ENCODE measurements at regions not wholly inside any gene's neighbourhood (a gene's known extent, or its start where the extent isn't known, plus 50 kb on each side); places are given as distances from the start of the nearest gene placed in this dataset.
"Not testable (repeated sequence)": the region's sequence is repeated elsewhere in the genome, so short reads cannot be mapped to it uniquely, and the experiment has no call there.

GRCh38 chr5:155116456-155117251, 103.1 kb downstream of the KIF4B start:
- DNase-seq, result no peak

DNA sequence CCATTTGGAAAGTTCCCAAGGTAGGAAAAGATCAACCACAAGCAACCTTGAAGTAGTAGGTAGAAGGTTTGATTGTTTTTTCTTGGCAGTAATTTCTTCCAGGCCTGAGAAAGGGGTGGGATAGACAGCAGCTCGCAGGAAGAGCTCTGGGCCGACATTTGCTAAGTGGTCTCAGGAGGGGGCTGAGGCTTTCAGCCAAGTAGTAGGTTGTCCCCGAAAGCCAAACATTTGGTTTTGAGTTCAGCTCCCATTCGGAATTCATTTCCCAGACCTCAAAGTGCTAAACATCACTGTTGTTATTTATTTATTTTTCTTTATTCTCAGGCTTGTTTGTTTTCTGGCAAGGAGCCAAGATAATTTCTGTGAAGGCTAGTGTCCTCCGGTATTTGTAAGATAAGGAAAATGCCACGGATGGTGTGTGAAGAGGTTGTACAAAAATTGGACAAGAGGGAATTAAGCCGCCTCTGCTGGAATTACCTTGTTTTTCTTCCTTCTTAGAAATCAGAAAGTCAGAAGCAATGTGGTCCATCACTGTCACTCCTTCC, 112.1 kb downstream of the KIF4B start:
- no peak for DNase-seq

DNA sequence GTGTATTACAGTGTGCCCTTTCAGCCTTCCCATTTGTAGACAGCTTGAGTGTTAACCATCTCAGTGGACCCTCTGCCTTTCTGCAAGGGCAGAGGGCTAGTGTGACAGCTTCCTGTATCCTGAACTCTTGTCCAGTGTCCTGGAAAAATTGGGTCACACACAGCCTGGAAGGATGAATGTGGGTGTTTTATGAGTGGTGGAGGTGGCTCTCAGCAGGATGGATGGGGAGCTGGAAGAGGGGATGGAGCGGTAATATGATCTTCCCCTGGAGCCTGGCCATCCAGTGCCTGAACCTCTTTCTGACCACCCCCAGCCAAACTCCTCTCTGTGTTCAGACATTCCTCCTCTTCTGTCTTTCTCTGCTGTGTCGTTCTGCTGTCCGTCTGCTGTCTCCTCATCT, 113.0 kb downstream of the KIF4B start:
- no peak for DNase-seq

- no peak for DNase-seq
Observed at GRCh38 chr5:155127552-155127951, 114.0 kb downstream of the KIF4B start.

- DNase-seq, result no peak
Observed at GRCh38 chr5:155128786-155129512, 115.4 kb downstream of the KIF4B start.

GRCh38 chr5:155129513-155129880, 115.9 kb downstream of the KIF4B start:
- no peak for DNase-seq

DNA sequence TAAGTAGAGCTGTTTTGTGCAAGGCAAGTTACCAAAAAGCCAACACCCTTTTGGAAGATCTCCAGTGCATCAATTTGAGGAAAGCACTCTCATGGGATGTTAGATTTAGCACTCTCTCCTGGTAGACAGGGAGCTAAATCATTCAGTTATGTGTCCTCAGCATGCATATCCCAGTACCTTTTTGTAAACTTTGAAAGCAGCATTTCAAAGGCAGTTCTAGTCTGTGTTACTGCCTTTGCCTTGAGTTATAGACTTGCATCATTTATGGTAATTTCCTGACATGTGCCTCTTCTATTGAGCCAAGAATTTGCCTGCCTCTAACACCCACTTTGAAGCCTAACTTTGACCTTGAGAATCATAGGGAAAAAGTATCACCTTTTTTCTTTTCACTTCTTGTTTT, 120.6 kb downstream of the KIF4B start:
- no peak for DNase-seq

DNA sequence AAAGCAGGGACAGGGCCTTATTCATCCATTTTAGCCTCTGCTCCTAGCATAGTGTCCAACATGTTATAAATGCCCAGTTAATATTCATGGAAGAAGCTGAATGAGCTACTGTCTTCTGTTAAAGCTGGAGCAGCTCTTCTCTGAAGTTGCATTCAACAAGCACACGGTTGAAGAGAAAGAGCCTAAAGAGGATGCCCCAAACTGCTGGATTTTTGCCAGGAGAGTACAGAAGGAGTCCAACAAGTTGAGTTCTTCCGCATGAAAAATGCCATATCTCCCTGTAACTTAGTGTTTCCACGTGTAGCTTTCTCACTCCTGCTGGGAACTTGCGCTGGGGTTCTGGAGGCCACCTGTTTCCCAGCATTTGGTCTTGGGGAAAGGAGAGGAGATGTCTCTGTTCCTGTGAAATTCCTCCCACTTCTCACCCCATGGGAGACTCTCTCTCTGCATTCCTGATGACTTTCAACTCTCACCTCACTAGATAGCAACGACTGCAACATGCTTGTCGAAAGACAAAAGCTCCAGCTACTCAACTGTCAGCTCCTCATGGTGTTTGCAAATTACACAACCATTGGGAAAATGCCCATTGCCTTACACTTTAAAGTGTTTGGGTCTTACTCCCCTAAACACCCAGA, 122.8 kb downstream of the KIF4B start:
- DNase-seq, result no peak

DNA sequence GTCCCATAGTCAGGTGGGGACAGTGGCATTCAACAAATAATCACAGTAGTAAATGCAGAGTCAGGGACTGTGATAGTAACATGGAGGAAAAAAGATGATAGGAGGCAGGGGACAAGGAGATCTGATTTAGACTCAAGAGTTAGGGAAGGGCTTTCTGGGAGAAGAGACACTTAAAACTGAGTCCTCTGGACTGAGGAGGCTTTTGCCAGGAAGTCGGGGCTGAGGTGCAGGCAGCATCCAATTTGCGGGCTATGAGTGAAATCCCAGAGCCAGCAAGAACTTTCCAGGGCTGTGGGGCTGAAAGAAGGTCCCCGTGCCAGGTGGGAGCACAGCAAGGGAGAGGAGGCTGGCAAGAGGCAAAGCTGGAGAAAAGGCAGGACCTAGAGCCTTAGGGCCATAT, 124.1 kb downstream of the KIF4B start:
- no peak for DNase-seq

DNA sequence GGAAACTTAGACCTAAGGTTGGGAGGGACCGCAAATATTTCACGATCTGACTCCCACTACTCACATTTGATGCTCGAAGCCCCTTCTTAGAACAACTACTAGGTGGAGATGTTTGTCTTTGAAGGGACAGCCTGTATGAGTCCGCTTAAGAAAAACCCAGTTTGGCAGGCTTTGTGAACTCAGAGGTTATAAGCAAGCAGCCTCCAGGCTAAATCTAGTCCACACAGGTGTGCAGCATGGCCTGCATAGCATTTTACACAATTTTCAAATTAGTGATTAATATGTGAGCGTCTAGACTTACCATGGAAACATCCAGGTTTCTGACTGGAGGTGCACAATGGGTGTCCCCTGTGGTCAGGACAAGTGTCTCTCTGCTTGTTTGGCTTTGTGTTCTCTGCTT, 127.1 kb downstream of the KIF4B start:
- DNase-seq, result no peak

DNA sequence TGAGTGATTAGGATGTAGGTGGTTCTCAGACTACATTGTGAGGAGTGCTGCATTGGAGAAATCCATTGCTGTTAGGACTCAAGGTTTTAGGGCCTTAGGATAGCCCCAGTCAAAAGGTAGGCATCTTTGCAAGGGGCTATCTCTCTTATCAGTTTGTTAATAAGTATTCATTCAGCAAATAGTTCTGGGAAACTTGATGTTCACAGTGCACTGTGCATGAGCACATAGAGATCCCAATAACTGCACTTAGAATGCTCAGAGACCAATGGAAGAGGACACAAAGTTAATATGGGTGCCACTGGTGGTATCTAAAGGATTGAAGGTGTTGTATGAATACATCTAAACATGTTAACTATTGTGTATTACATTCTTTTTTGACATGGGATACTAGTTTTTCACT, 131.4 kb downstream of the KIF4B start:
- no peak for DNase-seq

GRCh38 chr5:155147222-155147621, 133.7 kb downstream of the KIF4B start:
- no peak for DNase-seq

GRCh38 chr5:155148694-155149093, 135.1 kb downstream of the KIF4B start:
- DNase-seq, result no peak

DNA sequence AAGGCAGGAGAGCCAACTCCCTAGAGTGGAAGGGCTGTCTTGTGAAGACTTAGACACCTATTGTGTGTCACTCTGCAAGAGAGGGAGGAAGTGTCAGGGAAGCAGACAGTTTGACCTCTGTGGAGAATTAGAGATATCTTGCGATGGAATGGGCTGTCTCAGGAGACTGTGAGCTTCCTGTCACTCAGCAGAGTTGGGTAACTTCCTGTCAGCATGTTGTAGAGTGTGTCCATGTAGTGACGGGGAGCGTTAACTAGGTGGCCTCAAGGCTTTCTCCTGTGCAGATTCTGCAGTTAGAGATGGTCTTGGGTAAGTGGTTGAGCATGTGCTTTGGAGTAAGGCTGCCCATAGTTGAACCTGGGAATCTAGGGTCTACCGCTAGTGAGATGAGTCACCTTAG, 136.5 kb downstream of the KIF4B start:
- no peak for DNase-seq

GRCh38 chr5:155154973-155155372, 141.4 kb downstream of the KIF4B start:
- no peak for DNase-seq

- not testable (repeated sequence) for DNase-seq
Observed at GRCh38 chr5:155163084-155163483, 149.5 kb downstream of the KIF4B start.

GRCh38 chr5:155167736-155168135, 154.2 kb downstream of the KIF4B start:
- no peak for DNase-seq

DNA sequence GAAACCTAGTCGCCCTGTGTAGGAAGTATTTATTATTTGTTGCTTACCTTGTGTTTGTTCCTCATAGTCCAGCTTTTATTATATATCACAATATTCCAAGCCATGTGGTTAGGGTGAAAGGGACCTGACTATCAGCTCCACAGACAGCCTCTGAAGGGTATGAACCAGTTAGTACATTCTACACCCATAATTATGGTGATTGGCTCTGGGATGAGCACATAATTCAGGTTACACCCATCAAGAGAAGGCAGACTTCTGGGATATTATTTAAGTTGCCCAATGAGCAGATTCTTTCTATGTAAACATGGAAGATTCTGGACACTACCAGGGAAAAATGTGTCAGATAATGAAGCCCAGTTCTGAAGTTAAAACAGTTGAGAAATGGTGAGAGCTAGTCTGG, 168.0 kb downstream of the KIF4B start:
- DNase-seq, result no peak

GRCh38 chr5:155189476-155189875, 175.9 kb downstream of the KIF4B start:
- DNase-seq, result no peak

GRCh38 chr5:155189981-155190380, 176.4 kb downstream of the KIF4B start:
- no peak for DNase-seq

- no peak for DNase-seq
Observed at GRCh38 chr5:155193029-155193428, 179.5 kb downstream of the KIF4B start.

- no peak for DNase-seq
Observed at GRCh38 chr5:155193483-155194107, 180.0 kb downstream of the KIF4B start.

- no peak for DNase-seq
Observed at GRCh38 chr5:155200608-155201007, 187.1 kb downstream of the KIF4B start.
